ENCODE measurements at regions not wholly inside any gene's neighbourhood (a gene's known extent, or its start where the extent isn't known, plus 50 kb on each side); places are given as distances from the start of the nearest gene placed in this dataset.

DNA sequence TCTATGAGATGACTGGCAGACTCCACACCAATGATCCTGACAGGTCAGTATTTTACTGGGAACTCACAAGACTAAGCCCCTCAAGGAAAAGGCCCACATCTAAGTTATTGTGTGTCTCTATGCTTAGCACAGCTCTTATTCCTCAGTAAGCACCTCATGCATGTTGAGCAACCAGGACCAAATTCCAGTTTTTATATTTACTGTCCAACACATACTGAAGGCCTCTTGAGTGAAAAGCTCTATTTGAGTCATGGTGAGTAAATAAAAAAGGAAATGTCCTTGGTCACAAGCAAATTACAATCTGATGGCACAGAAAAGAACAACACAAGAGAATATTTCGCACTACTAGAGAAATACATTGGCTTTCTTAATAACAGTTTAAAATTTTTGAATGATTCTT is 87.9 kb upstream of the ETAA1 start:
- TF ChIP-seq CREB1 (IDR thresholded peaks at IDR 0.05; ENCODE audit: low read depth) (no peak), RAD21 (IDR thresholded peaks at IDR 0.05; ENCODE audit: low read depth) (no peak), REST (IDR thresholded peaks at IDR 0.05; ENCODE audit: low read depth) (no peak), NFIC (IDR thresholded peaks at IDR 0.05) (no peak), FOXM1 (IDR thresholded peaks at IDR 0.05; ENCODE audit: borderline replicate concordance, low read depth) (no peak), EP300 (IDR thresholded peaks at IDR 0.05; ENCODE audit: borderline replicate concordance) (no peak), TEAD4 (IDR thresholded peaks at IDR 0.05) (no peak), EGR1 (IDR thresholded peaks at IDR 0.05) (no peak), ZBTB7A (IDR thresholded peaks at IDR 0.05; ENCODE audit: low read depth) (no peak), CEBPB (IDR thresholded peaks at IDR 0.05) (no peak), YY1 (IDR thresholded peaks at IDR 0.05; ENCODE audit: low read depth) (no peak), TCF12 (IDR thresholded peaks at IDR 0.05; ENCODE audit: low read depth) (no peak), TAF1 (IDR thresholded peaks at IDR 0.05; ENCODE audit: low read depth) (no peak), MAX (IDR thresholded peaks at IDR 0.05) (no peak)
- TF ChIP-seq, protein P1, sequence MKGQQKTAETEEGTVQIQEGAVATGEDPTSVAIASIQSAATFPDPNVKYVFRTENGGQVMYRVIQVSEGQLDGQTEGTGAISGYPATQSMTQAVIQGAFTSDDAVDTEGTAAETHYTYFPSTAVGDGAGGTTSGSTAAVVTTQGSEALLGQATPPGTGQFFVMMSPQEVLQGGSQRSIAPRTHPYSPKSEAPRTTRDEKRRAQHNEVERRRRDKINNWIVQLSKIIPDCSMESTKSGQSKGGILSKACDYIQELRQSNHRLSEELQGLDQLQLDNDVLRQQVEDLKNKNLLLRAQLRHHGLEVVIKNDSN (IDR thresholded peaks at IDR 0.05), result no peak

DNA sequence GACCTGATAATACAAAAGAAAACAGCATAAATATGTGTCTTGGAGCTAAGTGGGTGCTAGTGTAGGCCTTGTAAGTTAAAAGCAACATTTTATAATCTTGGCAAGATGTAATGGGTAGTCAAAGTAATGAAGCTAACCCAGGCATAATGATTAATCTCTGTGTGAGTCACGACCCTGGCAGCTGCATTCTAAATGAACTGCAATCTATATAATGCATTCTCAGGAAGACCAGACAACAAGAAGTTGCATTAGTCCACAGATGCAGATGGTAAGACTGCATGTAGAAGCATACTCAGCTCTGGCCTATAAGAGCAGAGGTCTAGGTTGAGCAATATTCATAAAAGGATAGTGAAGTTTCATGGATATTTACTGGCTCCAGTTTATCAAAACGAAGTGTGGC is 85.6 kb upstream of the ETAA1 start:
- TF ChIP-seq TEAD4 (IDR thresholded peaks at IDR 0.05) (0 out of 2 replicates have a peak, but pooled peaks have one; percentile 11), ZBTB7A (IDR thresholded peaks at IDR 0.05; ENCODE audit: low read depth) (no peak), TAF1 (IDR thresholded peaks at IDR 0.05; ENCODE audit: low read depth) (no peak), REST (IDR thresholded peaks at IDR 0.05; ENCODE audit: low read depth) (no peak), YY1 (IDR thresholded peaks at IDR 0.05; ENCODE audit: low read depth) (no peak), NFIC (IDR thresholded peaks at IDR 0.05) (0 out of 2 replicates have a peak, but pooled peaks have one; percentile 22)
- TF ChIP-seq, protein P1 (IDR thresholded peaks at IDR 0.05), result no peak

DNA sequence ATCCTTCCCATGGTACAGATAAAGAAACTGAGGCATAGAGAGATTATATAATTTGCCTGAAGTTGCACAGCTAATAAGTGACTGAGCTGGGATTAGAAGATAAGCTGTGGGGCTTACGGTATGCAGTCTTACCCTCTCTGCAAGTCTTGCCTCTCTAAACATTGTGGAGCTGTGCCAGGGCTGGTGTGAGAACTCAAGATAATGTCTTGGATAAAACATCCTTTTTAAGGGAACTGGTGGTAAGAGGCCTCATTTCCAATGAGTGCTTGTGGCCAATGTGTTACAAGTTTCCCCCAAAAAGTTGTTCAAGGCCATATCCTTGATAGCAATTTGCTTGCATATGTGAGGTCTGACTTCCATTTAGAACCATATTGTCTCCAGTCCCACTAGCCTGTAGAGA is 84.3 kb upstream of the ETAA1 start:
- TF ChIP-seq CEBPB (IDR thresholded peaks at IDR 0.05) (no peak), YY1 (IDR thresholded peaks at IDR 0.05; ENCODE audit: low read depth) (no peak), REST (IDR thresholded peaks at IDR 0.05; ENCODE audit: low read depth) (no peak), TCF12 (IDR thresholded peaks at IDR 0.05; ENCODE audit: low read depth) (no peak), ZBTB7A (IDR thresholded peaks at IDR 0.05; ENCODE audit: low read depth) (no peak), FOXM1 (IDR thresholded peaks at IDR 0.05; ENCODE audit: borderline replicate concordance, low read depth) (no peak), TEAD4 (IDR thresholded peaks at IDR 0.05) (no peak), MAX (IDR thresholded peaks at IDR 0.05) (no peak), NFIC (IDR thresholded peaks at IDR 0.05) (no peak), CREB1 (IDR thresholded peaks at IDR 0.05; ENCODE audit: low read depth) (no peak), RAD21 (IDR thresholded peaks at IDR 0.05; ENCODE audit: low read depth) (no peak), TAF1 (IDR thresholded peaks at IDR 0.05; ENCODE audit: low read depth) (no peak), EGR1 (IDR thresholded peaks at IDR 0.05) (no peak), EP300 (IDR thresholded peaks at IDR 0.05; ENCODE audit: borderline replicate concordance) (no peak)
- TF ChIP-seq, protein P1 (IDR thresholded peaks at IDR 0.05), result no peak

GRCh38 chr2:67313536-67313935 is 83.6 kb upstream of the ETAA1 start:
- TF ChIP-seq NFIC (IDR thresholded peaks at IDR 0.05) (no peak), TAF1 (IDR thresholded peaks at IDR 0.05; ENCODE audit: low read depth) (no peak), CREB1 (IDR thresholded peaks at IDR 0.05; ENCODE audit: low read depth) (no peak), CEBPB (IDR thresholded peaks at IDR 0.05) (no peak), REST (IDR thresholded peaks at IDR 0.05; ENCODE audit: low read depth) (no peak), EGR1 (IDR thresholded peaks at IDR 0.05) (no peak), ZBTB7A (IDR thresholded peaks at IDR 0.05; ENCODE audit: low read depth) (no peak), EP300 (IDR thresholded peaks at IDR 0.05; ENCODE audit: borderline replicate concordance) (no peak), TCF12 (IDR thresholded peaks at IDR 0.05; ENCODE audit: low read depth) (no peak), YY1 (IDR thresholded peaks at IDR 0.05; ENCODE audit: low read depth) (no peak), FOXM1 (IDR thresholded peaks at IDR 0.05; ENCODE audit: borderline replicate concordance, low read depth) (no peak), TEAD4 (IDR thresholded peaks at IDR 0.05) (no peak), MAX (IDR thresholded peaks at IDR 0.05) (no peak), RAD21 (IDR thresholded peaks at IDR 0.05; ENCODE audit: low read depth) (no peak)
- TF ChIP-seq, protein P1 (IDR thresholded peaks at IDR 0.05), result no peak

Data from Ishikawa (cell line).